PC-9 (cell line): ENCODE measurements at regions not wholly inside any gene's neighbourhood (a gene's known extent, or its start where the extent isn't known, plus 50 kb on each side); places are given as distances from the start of the nearest gene placed in this dataset.

Source experiments
- BruUV-seq: library from RNA; stranded (reverse); fragments of 400-500 nt; replicated peaks from 2 replicates; lab custom pipeline; 2021; lab: Mats Ljungman, UMichigan
- CTCF ChIA-PET: fragments of 300-600 bp; sonication (Branson Sonifier 250); formaldehyde crosslinking; loops from one replicate; lab custom pipeline; 2022; ENCODE audit warnings: antibody characterized with exemption; lab: Charles Lee
- POLR2A ChIA-PET: fragments of 300-600 bp; sonication (Branson Sonifier 250); formaldehyde crosslinking; loops from one replicate; lab custom pipeline; 2022; ENCODE audit warnings: antibody characterized with exemption; ENCODE audit not compliant: unreplicated experiment; lab: Charles Lee
- DNase-seq, 2 experiments: peaks; one replicate each; pipeline versions ENCODE4 v3.0.0 to v3.0.0-alpha.2; 2015 to 2022; ENCODE audit warnings: mixed read lengths in 1 of 2
- H2AFZ ChIP-seq: fragments of 200-600 bp; sonication (generic); 2 replicates; pipeline ENCODE4 v1.8.1; 2017; ENCODE audit warnings: antibody characterized with exemption
- H3F3A ChIP-seq: fragments of 200-600 bp; sonication (generic); 2 replicates; pipeline ENCODE4 v1.8.1; 2017; ENCODE audit warnings: antibody characterized with exemption, mild to moderate bottlenecking, low read depth; ENCODE audit not compliant: insufficient read depth
- H3K27ac ChIP-seq: fragments of 200-600 bp; sonication (generic); 2 replicates; pipeline ENCODE4 v1.6.1; 2016; ENCODE audit warnings: mixed run types
- H3K27me3 ChIP-seq: fragments of 200-600 bp; sonication (generic); 2 replicates; pipeline ENCODE4 v1.6.1; 2016; ENCODE audit warnings: low read depth, mixed run types; ENCODE audit not compliant: insufficient read depth
- H3K36me3 ChIP-seq: fragments of 200-600 bp; sonication (generic); 2 replicates; pipeline ENCODE4 v1.6.1; 2016; ENCODE audit warnings: low read depth, mixed run types
- H3K4me1 ChIP-seq: fragments of 200-600 bp; sonication (generic); replicated peaks from 2 replicates; pipeline ENCODE4 v1.6.1; 2016; ENCODE audit warnings: mixed run types; ENCODE audit not compliant: insufficient read depth
- H3K4me2 ChIP-seq: fragments of 200-600 bp; sonication (generic); 2 replicates; pipeline ENCODE4 v1.6.1; 2017; ENCODE audit warnings: mixed run types
- H3K4me3 ChIP-seq: fragments of 200-600 bp; sonication (generic); 2 replicates; pipeline ENCODE4 v1.6.1; 2016; ENCODE audit warnings: mixed run types
- H3K79me2 ChIP-seq: fragments of 200-600 bp; sonication (generic); 2 replicates; pipeline ENCODE4 v1.6.1; 2017; ENCODE audit warnings: low read depth, mixed run types
- H3K9me2 ChIP-seq: fragments of 200-600 bp; sonication (generic); 2 replicates; pipeline ENCODE4 v1.8.1; 2017; ENCODE audit warnings: mild to moderate bottlenecking; ENCODE audit not compliant: insufficient read depth
- H3K9me3 ChIP-seq: fragments of 200-600 bp; sonication (generic); 2 replicates; pipeline ENCODE4 v1.8.1; 2016; ENCODE audit warnings: low read depth; ENCODE audit not compliant: insufficient read depth
- H4K20me1 ChIP-seq: fragments of 200-600 bp; sonication (generic); 2 replicates; pipeline ENCODE4 v1.8.1; 2017; ENCODE audit not compliant: insufficient read depth
- CTCF ChIP-seq: fragments of 200-600 bp; sonication (generic); conservative IDR thresholded peaks from 2 replicates; pipeline ENCODE4 v1.6.1; 2017; ENCODE audit warnings: mixed run types, antibody characterized with exemption, mild to moderate bottlenecking, moderate library complexity
- EZH2 ChIP-seq: fragments of 200-600 bp; sonication (generic); IDR thresholded peaks from 2 replicates; pipeline ENCODE4 v1.8.0; 2017; ENCODE audit warnings: antibody characterized with exemption, low read depth
- intact Hi-C: fragments of 100-400 bp; cut with micrococcal nuclease; formaldehyde crosslinking; loops from one replicate; pipeline ENCODE4 v1.10.0; 2022; ENCODE audit not compliant: unreplicated experiment

GRCh38 chr2:114065731-114066130, 175.8 kb downstream of the ACTR3 start:
- no peak overlapping the region for H3K27ac ChIP-seq
- no peaks in the 10 kb centered on the region for H4K20me1 ChIP-seq
- ChIA-PET CTCF (no interaction called here), POLR2A (no interaction called here)
- no peak for TF ChIP-seq EZH2
- no peak for TF ChIP-seq CTCF
- peaks cover 24% of the 10 kb centered on the region for H3K27me3 ChIP-seq
- no peak overlapping the region for H3K4me2 ChIP-seq
- DNase-seq = no peak
- H3F3A ChIP-seq = no peaks in the 10 kb centered on the region
- H3K4me3 ChIP-seq = no peak overlapping the region
- H3K9me2 ChIP-seq = no peaks in the 10 kb centered on the region
- H3K36me3 ChIP-seq = no peaks in the 10 kb centered on the region
- no peak overlapping the region for H2AFZ ChIP-seq
- no peaks in the 10 kb centered on the region for H3K9me3 ChIP-seq
- no TSS peak for BruUV-seq
- H3K79me2 ChIP-seq = no peaks in the 10 kb centered on the region
- intact Hi-C loops = no loop called here
- H3K4me1 ChIP-seq = no peaks in the 10 kb centered on the region

- H3K27me3 ChIP-seq = peaks cover 22% of the 10 kb centered on the region
- H3K9me2 ChIP-seq = no peaks in the 10 kb centered on the region
- CTCF ChIA-PET = no interaction called here
- no peaks in the 10 kb centered on the region for H3K79me2 ChIP-seq
- no peaks in the 10 kb centered on the region for H3K9me3 ChIP-seq
- BruUV-seq = no TSS peak
- TF ChIP-seq EZH2 = no peak
- no peak for TF ChIP-seq CTCF
- intact Hi-C loops = no loop called here
- no peak for DNase-seq
- POLR2A ChIA-PET = no interaction called here
- no peaks in the 10 kb centered on the region for H3K4me1 ChIP-seq
- no peak overlapping the region for H3K4me3 ChIP-seq
- H2AFZ ChIP-seq = no peak overlapping the region
- H3K4me2 ChIP-seq = no peak overlapping the region
- no peaks in the 10 kb centered on the region for H3F3A ChIP-seq
- no peaks in the 10 kb centered on the region for H3K36me3 ChIP-seq
- H3K27ac ChIP-seq = no peak overlapping the region
- no peaks in the 10 kb centered on the region for H4K20me1 ChIP-seq
Observed at GRCh38 chr2:114066186-114066747, 176.4 kb downstream of the ACTR3 start.

GRCh38 chr2:114068438-114068837, 178.5 kb downstream of the ACTR3 start:
- Histone ChIP-seq H3K27me3 (peaks cover 43% of the 10 kb centered on the region), H3K36me3 (no peaks in the 10 kb centered on the region), H3K9me3 (no peaks in the 10 kb centered on the region), H3K27ac (no peak overlapping the region), H4K20me1 (no peaks in the 10 kb centered on the region), H3K79me2 (no peaks in the 10 kb centered on the region), H2AFZ (no peak overlapping the region), H3K4me2 (no peak overlapping the region), H3F3A (no peaks in the 10 kb centered on the region), H3K4me3 (no peak overlapping the region), H3K4me1 (no peaks in the 10 kb centered on the region), H3K9me2 (no peaks in the 10 kb centered on the region)
- intact Hi-C loops = no loop called here
- ChIA-PET POLR2A (no interaction called here), CTCF (no interaction called here)
- BruUV-seq = no TSS peak
- DNase-seq = no peak
- TF ChIP-seq CTCF = no peak
- no peak for TF ChIP-seq EZH2
